Fibroblast of lung (primary cell): ENCODE measurements at regions not wholly inside any gene's neighbourhood (a gene's known extent, or its start where the extent isn't known, plus 50 kb on each side); places are given as distances from the start of the nearest gene placed in this dataset.

Source experiments
- EZH2 ChIP-seq: IDR thresholded peaks from 2 replicates; pipeline ENCODE4 v1.5.1; 2012; ENCODE audit warnings: low read length, control low read depth, mild to moderate bottlenecking; ENCODE audit errors: missing control alignments
- TF ChIP-seq, protein P1 (sequence below), 2 donors: IDR thresholded peaks in 1 of 2; conservative IDR thresholded peaks in 1 of 2; 1 replicate in 1 of 2; 2 replicates in 1 of 2; pipeline ENCODE4 v1.5.1; 2011 to 2012; ENCODE audit warnings: low read length in 2 of 2, control low read depth in 1 of 2, inconsistent platforms in 1 of 2, low read depth in 1 of 2, mild to moderate bottlenecking in 1 of 2

DNA sequence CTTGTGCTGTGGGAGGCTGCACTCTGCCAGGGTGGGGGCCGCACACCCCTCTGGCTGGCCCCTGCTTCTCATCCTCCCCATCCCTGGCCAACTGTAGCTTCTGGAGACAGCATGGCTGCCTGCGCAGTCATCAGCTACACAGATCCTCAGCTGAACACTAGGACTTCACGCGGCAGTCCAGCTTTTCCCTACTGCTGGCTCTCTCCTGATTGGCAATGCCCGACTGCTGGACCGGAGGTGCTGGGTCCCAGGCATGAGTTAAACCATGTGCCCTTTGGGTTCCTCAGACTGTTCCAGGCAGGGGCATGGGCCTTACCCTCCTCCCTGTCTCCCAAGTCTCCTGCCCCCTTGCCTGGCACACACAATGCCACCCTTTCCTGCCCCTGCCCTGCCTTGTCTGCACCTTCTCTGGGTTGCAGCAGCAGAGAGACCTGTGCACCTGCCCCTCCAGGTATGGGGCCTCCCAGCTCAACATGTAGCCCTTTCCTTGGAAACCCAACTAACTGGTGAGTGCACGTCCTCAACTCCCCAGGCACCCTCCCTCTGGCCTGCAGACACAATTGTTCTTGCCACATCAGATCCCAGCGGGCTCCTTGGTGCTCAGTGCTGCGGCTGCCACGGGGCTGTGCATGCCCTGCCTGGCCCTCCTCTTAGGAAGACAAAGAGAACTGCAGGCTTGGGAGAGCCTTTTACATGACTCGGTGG, 1039.2 kb downstream of the TBC1D22A start:
- TF ChIP-seq, protein P1, sequence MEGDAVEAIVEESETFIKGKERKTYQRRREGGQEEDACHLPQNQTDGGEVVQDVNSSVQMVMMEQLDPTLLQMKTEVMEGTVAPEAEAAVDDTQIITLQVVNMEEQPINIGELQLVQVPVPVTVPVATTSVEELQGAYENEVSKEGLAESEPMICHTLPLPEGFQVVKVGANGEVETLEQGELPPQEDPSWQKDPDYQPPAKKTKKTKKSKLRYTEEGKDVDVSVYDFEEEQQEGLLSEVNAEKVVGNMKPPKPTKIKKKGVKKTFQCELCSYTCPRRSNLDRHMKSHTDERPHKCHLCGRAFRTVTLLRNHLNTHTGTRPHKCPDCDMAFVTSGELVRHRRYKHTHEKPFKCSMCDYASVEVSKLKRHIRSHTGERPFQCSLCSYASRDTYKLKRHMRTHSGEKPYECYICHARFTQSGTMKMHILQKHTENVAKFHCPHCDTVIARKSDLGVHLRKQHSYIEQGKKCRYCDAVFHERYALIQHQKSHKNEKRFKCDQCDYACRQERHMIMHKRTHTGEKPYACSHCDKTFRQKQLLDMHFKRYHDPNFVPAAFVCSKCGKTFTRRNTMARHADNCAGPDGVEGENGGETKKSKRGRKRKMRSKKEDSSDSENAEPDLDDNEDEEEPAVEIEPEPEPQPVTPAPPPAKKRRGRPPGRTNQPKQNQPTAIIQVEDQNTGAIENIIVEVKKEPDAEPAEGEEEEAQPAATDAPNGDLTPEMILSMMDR (conservative IDR thresholded peaks at IDR 0.05 in 1 of 2, IDR thresholded peaks at IDR 0.05 in 1 of 2; ENCODE audit: low read depth in 1 of 2, low read length in 2 of 2): no peak
- TF ChIP-seq EZH2: no peak
